HG02973 (cell line): ENCODE measurements at regions not wholly inside any gene's neighbourhood (a gene's known extent, or its start where the extent isn't known, plus 50 kb on each side); places are given as distances from the start of the nearest gene placed in this dataset.
"Not testable (repeated sequence)": the region's sequence is repeated elsewhere in the genome, so short reads cannot be mapped to it uniquely, and the experiment has no call there.

Experiments used
- ATAC-seq: cut with Tn5 transposase; IDR thresholded peaks from one replicate; pipeline ENCODE4 v1.9.1; 2021; ENCODE audit warnings: moderate library complexity; ENCODE audit not compliant: unreplicated experiment

DNA sequence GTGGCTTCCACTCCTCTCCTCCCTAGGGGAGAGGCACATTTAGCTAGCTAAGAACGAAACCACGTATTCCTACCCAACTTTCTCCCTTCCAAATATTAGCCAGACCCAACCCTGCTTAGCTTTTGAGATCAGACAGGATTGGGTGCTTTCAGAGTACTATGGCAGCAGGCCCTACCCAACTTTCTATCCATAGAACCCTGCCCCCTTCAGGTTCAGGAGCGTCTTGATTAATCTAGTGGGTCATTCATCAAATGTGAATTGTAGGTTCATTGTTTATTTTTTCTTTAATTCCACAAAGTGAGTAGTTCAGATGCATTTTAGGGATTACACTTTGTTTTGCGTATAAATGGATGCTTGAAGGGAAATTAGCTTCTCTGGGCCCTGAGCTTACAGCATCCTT, 188.3 kb downstream of the MIB1 start:
- ATAC-seq: no peak

DNA sequence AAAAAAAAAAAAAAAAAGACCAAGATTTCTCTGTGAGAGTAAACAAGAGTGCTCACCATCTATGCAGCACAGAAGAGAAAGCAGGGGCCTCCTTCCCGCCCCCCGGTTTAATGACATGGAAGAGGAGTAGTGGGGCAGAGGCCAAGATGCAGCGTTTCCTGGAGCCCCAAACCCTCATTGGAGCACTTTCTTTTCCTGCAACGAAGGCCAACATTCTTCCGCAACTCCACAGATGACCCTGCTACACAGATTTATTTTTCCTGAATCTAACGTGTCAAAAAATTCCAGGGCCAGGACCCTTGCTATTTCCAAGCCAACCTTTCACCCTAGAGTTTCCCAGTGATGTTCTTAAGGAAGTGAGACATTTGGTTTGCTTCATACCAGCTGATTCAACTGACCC, 189.6 kb downstream of the MIB1 start:
- ATAC-seq: no peak

DNA sequence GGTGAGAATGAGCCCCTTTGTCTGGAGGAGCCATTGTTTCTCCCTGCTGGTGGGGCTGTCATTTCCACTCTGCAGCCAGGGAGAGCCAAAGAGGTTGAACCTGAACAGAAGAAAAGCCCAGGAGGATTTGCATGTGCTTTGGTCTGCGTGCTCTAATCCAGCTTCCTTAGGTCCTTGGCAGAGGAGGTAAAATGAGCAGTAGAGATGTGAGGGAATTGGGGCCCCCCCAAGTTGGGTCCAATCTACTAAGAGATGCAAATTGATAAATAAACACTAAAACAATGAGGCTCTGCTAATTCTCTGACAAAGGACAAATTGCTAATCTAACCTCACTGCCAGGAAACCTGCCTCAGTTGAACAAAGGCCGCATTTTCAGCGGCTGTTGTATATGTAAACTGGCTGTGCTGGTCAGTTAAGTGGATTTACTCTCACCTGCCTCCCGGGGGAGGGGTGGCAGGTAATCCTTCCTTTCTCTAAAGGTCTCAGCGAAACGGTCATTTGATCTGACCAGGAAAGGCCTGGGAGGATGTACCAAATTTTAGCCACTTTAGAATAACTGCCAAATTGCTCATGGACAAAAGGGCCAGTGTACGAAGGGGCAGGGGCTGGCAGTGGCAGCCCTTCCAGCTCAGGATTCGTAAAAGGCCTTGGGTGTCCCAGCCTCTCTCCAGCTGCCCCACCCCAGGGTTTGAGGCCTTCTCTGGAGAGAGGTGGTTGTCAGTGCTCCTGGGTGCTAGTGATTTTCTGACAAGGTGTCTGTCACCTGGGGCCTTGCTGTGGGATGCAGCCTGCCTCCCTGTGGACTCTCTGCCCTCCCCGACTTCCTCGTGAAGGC, 193.6 kb downstream of the MIB1 start:
- ATAC-seq: no peak

DNA sequence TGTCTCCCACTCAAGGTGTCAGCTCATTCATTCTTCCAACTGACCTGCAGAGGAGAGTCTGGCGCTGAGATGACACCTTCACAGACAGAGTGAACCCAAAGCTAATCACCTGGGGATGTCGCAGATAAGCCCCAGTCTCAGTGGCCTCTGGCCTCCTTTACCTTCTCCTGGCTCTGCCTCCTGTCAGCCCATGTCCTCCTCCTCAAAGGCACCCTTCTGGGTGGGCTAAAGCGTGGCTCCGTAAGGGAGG, 194.1 kb downstream of the MIB1 start:
- ATAC-seq: no peak

DNA sequence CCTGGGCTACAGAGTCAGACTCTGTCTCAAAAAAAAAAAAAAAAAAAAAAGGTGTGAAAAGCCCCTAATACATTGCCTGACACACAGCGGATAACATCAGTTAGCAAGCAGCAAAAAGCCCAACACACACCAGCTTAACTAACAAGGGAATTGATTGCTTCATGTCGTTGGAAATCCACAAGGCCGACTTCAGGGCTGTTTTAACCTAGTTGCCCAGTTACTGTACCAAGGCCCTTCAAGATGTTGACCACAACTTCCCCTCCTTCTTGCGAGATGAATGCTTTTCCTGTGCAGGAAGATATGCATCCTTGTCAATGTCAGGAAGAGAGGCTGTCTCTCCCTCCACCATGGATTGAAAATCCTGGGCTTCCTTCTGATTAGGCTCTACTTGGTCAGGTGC, 202.9 kb downstream of the MIB1 start:
- ATAC-seq: no peak

DNA sequence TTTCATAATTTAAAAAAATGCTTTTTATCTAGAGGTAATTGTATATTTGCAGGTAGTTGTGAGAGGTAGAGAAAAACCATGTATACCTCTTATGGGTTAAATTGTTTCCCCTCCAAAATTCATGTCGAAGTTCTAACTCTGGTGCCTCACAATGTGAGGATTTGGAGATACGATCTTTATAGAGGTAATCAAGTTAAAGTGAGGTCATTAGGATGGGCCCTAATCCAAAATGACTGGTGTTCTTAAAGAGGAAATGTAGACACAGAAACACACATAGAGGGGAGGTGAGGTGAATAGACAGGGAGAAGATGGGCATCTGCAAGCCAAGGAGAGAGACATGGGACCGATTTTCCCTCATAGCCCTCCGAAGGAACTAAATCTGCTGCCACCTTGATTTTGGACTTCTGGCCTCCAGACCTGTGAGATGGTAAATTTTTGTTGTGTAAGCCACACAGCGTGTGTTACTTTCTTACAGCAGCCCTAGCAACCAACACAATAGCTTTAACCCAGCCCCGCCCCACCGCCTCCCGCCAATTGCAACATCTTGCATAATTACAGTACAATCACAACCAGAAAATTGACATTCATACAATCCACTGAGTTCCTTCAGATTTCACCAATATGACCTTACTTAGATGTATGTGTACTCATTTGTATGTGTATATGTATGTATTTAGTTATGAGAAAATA, 208.9 kb downstream of the MIB1 start:
- ATAC-seq: no peak

DNA sequence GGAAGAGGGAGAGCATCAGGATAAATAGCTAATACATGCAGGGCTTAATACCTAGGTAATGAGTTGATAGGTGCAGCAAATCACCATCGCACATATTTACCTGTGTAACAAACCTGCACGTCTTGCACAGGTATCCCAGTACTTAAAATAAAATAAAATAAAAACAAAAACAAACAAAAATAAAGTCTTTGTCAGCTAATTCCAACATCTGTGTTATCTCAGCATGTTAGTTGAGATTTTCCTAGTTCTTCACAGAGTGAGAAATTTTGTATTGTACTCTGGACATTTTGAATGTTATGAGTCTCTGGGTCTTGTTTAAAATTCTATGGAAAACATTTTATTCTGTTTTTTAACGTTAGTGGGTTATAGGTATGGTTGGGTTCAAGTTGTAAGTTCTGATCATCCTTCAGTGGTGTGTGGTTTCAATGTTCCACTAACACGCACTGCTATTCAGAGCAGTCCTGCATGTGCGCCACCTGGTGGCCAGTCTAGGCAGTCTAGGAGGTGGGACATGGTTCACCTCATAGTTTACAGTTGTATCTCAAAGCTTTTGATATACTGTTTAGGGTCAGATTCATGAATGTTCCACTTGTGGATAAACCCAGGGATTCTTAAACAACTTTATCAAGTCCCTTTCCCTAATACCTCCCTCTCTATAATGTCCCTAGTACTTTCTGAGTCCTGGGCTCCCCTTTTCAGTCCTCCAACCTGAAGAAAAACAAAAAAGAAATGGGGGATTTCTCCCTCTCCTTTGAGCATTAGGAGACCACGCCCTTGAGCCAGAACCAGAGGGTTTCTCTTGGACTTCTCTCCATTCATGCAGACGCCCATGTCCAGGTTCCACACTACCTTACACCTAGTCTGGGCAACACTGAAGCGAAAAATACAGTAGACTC, 213.4 kb upstream of the GATA6 start:
- peak; percentile 92 for ATAC-seq

DNA sequence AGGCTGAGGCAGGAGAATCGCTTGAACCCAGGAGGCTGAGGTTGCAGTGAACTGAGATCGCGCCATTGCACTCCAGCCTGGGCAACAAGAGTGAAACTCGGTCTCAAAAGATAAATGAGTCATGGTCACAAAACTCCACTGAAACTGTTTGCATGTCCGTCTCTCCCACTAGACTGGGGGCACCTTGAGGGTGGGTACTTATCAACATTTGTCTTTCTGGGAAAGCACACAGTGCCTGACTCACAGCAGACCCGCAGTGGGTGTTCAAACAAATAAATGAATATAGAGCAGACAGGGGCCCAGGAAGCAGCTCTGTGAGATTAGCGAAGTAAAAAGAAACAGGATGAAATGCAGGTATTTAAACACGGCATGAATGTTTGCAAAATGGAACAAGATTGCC, 211.1 kb upstream of the GATA6 start:
- no peak for ATAC-seq

DNA sequence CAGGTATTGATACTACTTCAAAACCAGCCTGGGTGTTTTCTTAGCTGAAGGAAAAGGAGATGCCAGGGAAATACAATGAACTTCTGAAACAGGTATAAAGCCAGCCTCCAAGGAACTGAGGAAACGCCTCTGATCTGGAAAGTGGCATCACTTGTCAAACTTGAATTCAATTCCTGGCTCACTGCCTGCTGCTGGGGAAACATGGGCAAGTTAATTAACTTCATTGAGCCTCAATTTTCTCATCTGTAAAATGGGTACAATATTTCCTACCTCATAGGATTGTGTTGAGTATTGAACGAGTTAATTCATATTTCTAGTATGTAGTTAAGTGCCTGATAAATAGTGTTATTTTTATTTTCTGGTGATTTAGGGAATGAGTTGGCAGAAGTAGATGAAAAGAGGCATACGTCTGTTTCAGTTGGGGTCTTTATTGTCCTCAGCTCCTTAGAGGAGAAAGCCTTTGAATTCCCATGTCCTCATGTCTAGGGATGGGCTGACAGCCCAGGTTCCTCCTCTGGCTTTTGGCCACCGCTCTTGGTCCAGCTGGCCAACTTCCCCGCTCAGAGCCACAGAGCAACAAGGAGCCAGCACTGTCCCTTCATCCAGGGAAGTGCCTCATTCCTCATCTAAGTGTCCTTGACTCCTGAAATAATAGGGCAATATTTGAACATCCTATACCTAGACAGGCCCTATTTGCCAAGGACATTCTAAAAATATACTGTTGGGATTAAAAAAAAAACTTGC, 210.5 kb upstream of the GATA6 start:
- ATAC-seq: no peak

DNA sequence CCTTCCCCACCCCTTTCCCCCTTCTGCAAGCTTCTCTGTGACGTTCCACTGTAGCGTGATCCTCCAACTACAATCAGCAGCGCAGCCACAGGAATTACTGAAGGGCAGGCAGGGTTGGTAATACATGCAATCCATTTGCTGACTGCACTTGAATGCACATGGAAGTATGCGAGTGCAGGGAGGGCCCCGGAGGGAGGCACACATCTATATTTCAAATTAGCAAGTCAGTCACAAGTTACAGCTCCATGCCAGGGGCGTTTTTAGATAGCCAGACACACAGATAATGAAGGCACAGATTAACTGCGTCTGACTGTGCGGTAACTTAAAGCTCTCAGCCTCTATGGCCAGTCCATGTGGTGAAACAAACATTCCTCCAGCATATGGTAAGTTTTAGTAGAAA, 209.2 kb upstream of the GATA6 start:
- ATAC-seq: no peak

DNA sequence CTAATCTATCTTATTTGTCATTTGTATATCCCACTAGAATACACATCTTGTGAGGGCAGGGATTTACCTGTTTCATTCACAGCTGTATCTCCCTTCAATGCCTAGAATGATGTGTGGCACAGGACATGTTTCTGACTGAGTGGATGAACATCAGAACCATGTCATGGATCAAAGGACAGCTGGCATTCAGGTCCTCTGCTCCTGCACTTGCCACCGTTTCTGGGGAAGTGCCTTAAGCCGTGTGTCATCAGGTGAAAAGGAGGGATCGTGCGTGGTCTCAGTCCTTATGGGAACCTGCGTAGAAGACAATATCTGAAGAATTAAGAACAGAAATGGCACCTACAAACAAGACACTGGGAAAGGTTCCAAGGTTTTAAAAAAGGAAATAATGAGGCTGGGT, 206.1 kb upstream of the GATA6 start:
- ATAC-seq: no peak

DNA sequence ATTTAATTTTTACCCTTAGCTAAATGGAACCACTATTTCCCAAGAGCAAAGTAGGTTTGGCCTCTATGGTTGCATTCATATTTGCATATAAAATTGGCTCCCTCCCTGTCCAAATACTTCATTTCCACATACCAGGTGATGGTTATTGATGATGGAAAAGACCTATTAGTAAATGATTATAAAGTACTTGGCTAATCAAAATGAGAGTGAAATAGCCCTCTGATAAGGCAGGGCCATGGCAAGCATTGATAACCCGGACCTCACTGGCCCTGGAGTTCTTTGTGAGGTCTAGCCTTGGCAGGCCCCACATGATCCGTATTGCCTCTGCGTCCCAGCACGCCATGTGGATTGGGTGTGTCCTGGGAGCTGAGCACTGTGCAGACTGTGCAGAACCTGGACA, 201.1 kb upstream of the GATA6 start:
- ATAC-seq: no peak

DNA sequence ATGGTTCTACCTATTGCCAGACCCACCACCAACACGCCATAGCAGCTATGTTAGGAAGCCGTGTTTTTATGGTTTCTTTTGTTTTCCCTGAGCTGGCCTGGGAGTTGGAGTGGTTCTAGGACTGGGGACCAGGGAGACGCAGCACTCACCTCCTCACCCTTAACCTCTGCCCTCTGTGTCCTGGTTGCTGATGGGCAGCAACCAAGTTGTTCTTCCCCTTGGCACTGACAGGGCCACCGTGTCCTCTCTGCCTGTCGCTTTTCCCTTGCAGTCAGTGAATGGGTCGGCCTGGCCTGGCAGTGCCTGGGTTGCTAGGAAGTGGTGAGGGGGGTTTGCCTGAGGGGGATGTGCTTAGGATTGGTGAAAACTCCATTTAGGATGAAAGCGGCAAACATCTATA, 197.1 kb upstream of the GATA6 start:
- no peak for ATAC-seq

DNA sequence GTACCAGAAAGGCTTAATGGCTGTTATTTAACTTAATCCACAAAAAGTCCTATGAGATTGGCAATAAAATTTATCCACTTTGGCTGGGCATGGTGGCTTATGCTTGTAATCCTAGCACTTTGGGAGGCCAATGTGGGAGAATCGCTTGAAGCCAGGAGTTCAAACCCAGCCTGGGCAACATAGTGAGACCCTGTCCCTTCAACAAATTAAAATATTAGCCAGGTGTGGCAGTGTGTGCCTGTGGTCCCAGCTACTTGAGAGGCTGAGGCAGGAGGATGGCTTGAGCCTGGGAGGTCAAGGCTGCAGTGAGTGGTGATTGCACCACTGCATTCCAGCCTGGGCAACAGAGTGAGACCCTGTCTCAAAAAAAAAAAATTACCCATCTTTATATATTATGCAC, 193.4 kb upstream of the GATA6 start:
- ATAC-seq: not testable (repeated sequence)

DNA sequence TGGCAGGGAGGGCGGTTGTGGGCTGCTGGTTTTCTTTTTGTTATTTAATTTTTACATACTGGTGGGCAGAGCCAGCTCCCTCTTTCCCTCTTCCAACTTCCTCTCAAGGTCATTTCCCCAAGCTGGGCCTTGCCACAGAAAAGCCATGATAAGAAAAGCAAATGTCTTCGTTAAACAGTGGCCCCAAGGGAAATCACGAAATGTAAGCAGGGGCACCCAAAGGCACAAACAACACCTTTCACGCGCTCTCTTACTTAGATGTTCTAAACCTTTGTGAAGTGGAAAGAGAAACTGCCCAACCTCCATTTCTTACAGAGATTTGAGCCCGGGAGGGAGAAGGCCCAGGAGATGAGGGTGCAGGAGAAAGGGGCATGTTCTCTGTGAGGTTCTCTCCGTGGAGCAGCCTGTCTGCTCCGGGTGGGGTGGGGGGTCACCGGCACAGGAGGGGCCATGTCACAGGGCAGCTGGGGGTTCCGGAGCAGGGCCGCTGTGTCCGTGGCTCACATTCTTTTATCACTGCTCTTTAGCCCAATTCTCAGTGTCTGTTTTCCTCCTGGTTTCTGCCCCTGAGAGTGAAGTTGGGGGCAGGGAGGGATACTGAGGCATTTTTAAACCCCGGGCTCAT, 190.7 kb upstream of the GATA6 start:
- ATAC-seq: no peak

DNA sequence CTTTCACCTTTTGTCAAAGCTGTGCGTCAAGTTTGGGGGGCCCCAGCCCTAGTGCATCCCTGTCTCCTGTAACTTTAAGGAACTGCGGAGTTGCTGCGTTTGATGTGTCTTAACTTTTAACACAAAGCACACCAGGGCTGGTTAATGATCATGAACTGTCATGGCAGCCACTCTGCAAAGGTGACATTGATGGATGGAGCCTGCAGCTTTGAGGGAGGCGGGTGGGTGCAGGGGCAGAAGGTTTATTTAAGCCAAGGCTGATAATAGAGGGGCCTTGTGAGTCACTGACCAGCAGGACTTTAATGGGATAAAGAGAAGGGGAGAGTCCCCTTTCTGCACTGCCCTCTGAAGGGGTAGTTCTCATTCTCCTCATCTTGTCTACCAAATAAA, 190.2 kb upstream of the GATA6 start:
- no peak for ATAC-seq

DNA sequence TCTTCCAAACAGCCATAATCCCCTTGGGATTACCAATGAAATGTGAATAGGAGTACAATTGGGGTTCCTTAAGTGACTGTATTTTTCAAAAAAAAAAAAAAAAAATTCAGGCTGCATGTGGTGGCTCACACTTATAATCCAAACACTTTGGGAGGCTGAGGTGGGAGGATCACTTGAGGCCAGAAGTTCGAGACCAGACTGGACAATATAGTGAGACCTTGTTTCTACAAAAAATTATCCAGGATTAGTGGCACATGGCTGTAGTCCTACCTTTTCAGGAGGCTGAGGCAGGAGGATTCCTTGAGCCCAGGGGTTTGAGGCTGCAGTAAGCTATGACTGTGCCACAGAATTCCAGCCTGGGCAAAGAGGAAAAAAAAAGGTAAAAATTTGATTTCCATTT, 189.6 kb upstream of the GATA6 start:
- ATAC-seq: no peak

DNA sequence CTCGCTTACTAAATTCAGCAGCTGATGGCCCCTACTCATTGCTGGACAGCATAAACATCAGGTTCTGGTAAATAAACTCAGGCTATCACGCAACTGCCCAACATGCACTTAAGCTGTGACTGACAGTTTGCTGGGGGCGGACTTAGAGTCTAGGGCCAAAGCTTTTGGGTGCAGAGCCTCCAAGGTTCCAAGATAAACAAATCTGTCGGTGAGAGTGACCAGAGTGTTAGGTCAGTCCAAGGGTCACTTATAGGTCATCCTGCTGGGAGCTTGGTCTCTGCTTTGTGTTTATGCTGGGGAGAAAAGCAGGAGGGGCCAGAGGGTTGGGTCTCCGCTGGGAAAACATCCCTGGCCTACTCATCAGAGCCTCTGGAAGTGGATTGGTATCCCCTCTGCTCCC, 188.6 kb upstream of the GATA6 start:
- no peak for ATAC-seq

DNA sequence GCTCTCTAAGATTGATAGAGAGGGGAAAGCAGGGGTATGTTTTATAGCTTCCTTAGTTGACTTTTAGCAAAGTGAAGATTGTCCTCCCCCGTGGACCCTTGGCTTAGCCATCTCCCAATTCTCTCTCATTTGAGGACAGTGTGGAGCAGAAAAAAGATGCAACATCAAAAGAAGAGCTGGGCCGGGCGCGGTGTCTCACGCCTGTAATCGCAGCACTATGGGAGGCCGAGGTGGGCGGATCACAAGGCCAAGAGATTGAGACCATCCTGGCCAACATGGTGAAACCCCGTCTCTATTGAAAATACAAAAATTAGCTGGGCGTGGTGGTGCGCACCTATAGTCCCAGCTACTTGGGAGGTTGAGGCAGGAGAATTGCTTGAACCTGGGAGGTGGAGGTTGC, 187.9 kb upstream of the GATA6 start:
- not testable (repeated sequence) for ATAC-seq

DNA sequence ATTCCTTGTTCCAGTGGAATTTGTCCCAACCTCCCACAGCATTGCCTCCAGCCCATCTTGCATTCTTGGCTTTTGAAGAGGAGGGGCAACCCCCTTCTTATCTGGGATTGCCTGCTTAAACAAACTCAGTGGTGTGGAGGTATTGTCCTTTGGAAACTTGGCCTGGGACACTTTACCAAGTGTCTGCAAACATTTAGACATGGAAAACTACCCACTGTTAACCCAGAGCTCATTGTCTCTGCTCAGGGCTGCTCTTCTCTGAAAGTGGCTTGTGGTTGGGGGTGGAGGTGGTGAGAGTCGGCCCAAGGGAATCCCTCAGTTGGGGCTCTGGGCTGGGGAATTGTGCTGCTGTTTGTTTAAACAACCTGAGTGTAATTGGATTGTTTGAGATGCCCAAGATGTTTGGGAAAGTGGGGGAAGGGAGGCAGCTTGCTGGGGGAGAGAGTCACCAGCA, 178.3 kb upstream of the GATA6 start:
- no peak for ATAC-seq

DNA sequence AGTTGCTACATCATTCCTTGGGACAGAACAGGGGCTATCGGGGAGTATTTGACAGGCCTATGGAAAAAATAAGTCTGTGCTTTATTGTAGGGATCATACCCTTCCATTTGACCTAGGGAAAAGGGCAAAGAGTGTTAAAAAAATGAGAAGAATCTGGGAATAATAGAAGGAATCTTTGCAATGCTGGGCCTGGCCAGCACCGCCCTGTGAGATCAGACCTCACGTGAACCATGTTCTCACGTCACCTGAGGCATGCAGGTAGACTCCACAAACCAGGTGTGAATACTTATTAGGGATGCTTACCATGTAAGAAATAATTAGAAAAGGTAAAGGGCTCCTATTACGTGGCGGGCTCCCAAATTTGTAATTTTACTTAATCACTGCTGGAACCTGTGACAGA, 177.5 kb upstream of the GATA6 start:
- no peak for ATAC-seq
